Stimulated activated CD4-positive, alpha-beta T cell treated with anti-CD3 and anti-CD28 coated beads, Interleukin-2, amount 100 ng/mL, for 24 hours (primary cell): ENCODE measurements at regions not wholly inside any gene's neighbourhood (a gene's known extent, or its start where the extent isn't known, plus 50 kb on each side); places are given as distances from the start of the nearest gene placed in this dataset.

Source experiments
- DNase-seq, 2 donors: peaks; one replicate each; pipeline ENCODE4 v3.0.0-alpha.2; 2020

GRCh38 chr22:48438800-48439559 lies 1388.7 kb downstream of the BRD1 start:
- no peak for DNase-seq

- DNase-seq = no peak
Observed at GRCh38 chr22:48438096-48438495, 1389.6 kb downstream of the BRD1 start.

- DNase-seq = no peak
Observed at GRCh38 chr22:48436201-48436931, 1391.3 kb downstream of the BRD1 start.

- DNase-seq = no peak
Observed at GRCh38 chr22:48434868-48435250, 1392.8 kb downstream of the BRD1 start.

DNA sequence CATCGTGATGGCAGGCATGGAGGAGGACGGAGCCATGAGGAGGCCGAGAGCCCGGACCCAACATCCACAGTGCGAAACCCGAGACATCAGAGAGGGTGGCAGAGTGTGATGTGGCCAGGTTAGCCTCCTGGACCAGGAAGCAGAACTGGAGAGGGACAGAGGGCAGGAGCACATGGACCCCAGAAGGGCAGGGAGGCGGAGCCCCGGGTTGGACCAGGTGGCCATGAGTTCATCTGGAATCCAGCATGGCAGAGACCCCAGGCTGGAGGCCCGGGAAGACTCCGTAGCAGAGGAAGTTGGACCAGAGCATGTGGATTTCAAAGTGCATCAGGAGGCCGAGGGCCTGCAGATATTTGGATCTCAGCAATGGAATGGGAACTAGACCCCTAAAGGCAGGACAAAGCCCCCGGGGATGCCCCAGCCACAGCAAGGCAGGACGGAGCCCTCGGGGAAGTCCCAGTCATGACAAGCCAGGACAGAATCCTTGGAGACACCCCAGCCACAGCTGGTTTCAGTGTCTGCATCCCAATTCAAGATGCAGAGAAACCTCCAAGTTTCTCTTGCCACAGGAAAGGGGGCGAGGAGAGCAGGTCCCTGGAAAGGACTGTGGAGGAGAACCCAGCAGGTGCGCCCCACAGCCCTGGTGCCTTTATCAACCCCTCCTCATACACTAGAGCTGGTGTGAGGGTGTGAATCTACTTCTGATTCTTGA lies 1393.4 kb downstream of the BRD1 start:
- no peak for DNase-seq

DNA sequence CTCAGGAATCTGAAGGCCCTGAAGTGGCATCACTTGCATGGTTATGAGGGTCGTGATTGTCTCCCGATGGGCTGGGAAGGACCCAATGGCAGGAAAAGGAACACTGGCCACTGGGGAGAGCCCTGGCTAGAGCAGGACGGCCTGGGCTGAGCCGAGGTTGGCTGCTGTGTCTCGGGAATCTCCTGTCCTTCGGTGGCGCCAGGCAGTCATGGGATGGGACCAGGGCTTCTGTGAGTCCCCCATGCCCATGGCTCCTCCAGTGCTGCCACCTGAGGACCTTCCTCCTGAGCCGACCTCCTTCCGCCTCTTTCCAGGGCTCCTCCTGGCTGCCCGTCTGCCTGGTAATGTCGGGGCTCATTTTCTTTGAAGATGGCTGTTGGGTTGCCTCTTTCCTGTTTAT lies 1394.0 kb downstream of the BRD1 start:
- no peak for DNase-seq

DNA sequence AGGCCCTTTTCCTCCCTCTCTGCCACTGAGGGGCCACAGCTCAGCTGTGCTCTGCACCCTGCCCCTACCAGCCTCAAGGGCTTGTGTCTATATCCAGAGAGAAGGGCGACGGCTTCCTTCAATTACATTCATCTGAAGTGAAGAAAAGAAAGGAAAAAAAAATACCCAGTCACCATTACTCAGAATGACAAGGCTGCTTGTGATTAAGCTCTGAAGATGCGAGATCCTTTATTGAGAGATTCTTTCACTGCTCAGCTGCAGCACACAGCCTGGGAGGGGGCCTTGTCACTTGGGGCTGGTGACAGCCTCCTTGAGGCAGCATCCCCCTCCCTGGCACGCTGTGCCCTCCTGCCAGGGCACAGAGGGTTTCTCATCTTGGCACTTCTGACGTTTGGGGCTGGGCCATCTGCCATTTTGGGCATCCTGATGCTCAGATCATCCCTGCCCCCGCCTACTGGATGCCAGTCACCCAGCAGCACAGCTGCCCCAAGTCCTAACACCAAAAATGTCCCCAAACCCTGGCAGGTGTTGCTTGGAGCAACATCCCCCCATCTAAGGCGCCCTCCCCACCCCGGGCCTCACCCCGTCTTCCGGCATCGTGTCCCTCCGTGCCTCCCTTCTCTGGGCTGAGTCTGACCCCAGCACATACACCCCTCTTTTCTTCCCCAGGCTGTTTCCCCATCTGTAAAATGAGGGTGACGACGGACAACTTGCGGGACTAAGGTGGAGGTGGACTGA lies 1394.7 kb downstream of the BRD1 start:
- no peak for DNase-seq

- DNase-seq = no peak
Observed at GRCh38 chr22:48431536-48432315, 1395.9 kb downstream of the BRD1 start.

DNA sequence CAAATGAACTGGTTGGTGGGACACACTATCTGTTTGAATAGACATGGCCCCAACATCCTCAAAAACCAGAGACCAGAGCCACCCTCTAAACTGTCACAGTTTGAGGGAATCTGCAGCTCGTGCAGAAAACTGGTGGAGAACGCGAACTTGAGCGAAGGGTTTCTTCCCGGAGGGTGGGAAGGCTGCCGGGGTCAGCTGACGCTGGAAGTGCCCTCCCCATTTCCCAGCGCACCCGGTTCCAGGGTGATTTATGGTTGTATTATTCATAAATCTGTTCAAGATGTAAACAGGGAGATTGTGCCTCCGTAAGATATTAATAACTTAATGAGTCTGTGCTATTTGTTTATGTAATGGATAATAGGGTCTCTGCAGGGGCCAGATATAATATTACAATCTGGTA lies 1396.7 kb downstream of the BRD1 start:
- DNase-seq = no peak

GRCh38 chr22:48429446-48430020 lies 1398.1 kb downstream of the BRD1 start:
- DNase-seq = no peak

DNA sequence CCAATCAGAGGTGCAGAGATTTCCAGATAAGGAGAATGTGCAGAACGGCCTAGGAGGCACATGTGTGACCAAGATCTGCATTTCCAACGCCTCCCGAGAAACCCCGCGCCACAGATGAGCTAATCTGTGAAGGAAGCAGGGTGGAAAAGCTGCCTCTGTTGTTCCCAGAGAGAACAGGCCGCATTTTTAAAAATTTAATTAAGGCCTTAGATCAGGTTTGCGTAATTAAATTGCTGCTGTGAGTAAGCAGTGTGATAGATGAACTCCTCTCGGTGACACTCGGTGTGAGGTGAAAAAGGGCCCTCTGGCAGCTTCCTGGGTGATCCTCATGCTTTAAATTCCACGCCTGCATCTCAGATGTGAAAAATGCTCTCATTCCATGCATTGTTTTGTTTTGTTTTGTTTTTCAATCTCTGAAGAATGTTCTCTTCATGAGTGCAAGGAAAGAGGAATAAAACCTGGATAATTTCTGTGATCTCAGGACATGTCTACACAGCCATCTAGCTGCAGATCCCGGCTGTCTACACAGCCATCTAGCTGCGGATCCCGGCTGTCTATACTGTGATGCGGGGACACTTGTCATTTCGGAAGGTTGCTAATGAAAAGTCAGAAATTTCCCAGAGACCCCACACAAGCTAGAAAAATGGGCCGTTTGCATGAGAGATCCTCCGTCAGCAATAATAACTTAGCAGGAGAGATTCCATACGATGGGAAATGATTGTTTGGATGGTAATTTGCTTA lies 1398.9 kb downstream of the BRD1 start:
- no peak for DNase-seq

DNA sequence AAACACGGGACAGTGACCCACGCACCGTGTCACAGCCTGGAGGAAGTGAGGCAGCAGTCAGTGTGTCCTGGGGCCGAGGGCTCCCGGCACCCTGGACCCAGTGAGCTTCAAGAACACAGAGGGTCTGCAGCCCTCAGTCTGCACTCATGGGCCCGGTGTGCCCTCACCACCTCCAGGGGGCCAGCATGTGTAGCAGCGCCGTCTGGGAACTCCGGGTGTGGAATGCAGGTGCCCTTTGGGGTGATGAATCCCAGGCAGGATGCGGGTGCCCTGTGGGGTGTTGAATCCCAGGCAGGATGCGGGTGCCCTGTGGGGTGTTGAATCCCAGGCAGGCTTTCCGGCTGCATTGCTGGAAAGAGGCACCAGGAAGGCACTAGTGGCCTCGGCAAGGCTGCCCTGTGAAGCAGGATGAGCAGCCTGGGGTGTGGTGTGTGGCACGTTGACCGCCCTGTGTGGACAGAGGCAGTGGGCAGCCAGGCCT lies 1399.9 kb downstream of the BRD1 start:
- DNase-seq = no peak

GRCh38 chr22:48426466-48427380 lies 1401.0 kb downstream of the BRD1 start:
- DNase-seq = no peak

DNA sequence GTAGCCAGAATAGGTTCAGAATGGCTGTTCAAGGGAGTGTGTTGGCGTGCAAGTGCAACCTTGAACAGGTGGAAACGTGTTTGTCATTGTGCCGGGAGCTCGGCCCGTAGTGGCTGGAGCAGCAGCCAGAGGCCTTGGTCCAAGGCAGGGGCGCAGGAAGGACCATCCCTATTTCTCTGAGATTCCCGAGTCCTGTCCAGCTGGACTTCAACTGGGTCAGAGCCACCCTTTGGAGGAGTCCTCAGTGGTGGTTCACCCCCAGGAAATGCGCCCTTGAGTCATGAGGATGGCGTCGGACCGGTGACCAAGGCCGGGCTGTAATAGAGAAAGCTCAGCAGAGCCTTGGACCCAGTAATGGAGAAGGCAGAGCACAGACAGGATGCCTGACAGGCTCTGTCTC lies 1402.0 kb downstream of the BRD1 start:
- no peak for DNase-seq

DNA sequence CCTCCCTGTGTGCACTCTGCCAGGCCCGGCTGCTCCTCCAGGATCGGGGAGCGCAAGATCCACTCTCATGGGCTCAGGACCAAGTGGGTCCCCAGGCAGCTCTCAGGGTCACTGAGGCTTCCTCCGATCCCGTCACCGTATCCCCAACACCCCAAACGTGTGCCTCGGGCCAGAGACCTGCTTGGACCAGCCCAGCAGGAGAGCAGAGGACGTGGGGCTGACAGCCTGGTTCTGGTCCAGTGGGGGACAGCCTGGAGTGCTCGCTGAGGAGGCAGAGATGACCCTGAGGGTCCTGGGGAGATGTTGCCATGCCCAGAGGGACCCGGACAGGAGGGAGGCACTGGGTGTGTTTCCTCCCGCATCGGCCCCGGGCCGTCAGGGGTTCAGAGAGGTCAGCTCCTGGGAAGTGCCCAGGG lies 1402.6 kb downstream of the BRD1 start:
- DNase-seq = no peak

GRCh38 chr22:48424661-48425060 lies 1403.0 kb downstream of the BRD1 start:
- no peak for DNase-seq

DNA sequence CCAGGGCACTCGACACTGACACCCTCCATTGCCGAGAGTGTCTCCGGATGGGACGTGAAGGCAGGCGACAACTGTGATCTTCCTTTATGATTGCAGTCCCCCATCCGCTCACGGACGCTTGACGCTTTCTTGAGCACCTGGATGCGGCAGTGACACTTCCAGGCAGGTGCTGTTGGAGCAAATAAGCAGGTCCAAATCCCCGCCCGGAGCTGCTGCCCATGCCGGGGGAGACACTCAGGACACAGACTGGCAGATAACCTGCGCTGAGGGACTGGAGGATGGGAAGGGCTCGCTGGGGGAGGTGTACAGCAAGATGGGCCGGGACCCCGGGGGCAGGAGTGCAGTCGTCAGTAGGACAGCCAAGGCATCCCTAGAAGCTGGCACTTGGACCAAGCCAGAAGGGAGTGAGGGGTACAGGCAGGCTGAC lies 1403.5 kb downstream of the BRD1 start:
- no peak for DNase-seq

DNA sequence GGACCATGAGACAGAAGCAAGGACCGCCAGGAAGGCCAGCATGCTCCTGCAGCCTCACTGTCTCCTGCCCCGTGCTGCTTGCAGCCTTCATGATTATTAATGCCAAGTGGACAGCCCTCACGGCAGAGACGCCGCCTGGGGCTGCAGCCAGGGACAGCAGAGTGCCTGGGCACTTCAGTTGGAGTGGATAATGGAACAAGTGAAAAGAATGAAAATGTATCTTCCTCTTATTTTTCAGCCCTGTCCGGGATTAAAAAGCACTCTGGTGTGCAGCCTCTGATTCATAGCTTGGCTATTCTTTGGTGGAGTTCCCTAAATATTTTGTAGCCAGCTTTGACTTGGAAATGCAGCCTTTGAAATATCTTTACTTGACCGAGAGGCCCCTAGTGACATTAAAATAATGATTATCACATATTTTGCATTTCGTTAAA lies 1404.2 kb downstream of the BRD1 start:
- DNase-seq = no peak

DNA sequence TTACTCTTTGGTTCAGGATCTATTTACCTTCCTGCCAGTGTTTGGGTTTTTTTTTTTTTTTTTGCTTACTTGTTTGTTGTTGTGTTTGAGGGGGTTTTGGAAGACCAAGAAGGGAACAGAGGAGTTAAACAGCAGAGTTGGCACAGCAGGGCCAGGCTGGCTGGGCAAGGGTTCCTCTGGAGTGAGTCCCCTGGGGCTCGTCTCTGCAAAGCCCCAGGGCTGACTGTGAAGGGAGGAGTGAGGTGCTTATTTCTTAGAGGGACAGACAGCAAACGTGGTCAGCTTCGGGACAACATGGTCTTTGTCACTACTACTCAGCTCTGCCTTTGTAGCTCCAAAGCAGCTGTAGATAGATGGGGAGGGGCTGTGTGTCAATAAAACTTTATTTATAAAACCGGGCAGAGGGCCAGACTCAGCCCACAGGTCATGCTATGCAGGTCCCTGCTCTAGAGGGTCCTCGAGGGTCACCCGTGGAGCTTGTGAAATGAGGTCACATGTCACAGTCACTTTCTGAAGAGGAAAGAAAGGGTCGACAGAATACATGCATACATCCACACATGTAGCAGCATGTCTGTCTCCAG lies 1404.7 kb downstream of the BRD1 start:
- DNase-seq = no peak
